HEK293T (cell line): ENCODE measurements at regions not wholly inside any gene's neighbourhood (a gene's known extent, or its start where the extent isn't known, plus 50 kb on each side); places are given as distances from the start of the nearest gene placed in this dataset.

ENCODE experiments used
- ARNT ChIP-seq: fragments of 450-650 bp; IDR thresholded peaks from 2 replicates; pipeline ENCODE4 v1.6.1; 2017; ENCODE audit warnings: mild to moderate bottlenecking
- FOXK2 ChIP-seq: fragments of 450-650 bp; IDR thresholded peaks from 2 replicates; pipeline ENCODE4 v1.6.1; 2016; ENCODE audit warnings: mild to moderate bottlenecking
- NFRKB ChIP-seq: fragments of 450-650 bp; IDR thresholded peaks from 2 replicates; pipeline ENCODE4 v1.6.1; 2016; ENCODE audit warnings: mild to moderate bottlenecking, moderate library complexity
- SP1 ChIP-seq: fragments of 450-650 bp; IDR thresholded peaks from 2 replicates; pipeline ENCODE4 v1.6.1; 2017
- SUZ12 ChIP-seq: fragments of 450-650 bp; IDR thresholded peaks from 2 replicates; pipeline ENCODE4 v1.6.1; 2016; ENCODE audit warnings: mild to moderate bottlenecking
- TF ChIP-seq, protein P1 (sequence below): fragments of 450-650 bp; IDR thresholded peaks from 2 replicates; pipeline ENCODE4 v1.6.1; 2016

GRCh38 chr5:174972291-174972690, 247.9 kb downstream of the MSX2 start:
- no peak for TF ChIP-seq SP1
- TF ChIP-seq ARNT = no peak
- TF ChIP-seq SUZ12 = no peak
- TF ChIP-seq FOXK2 = no peak
- TF ChIP-seq, protein P1, sequence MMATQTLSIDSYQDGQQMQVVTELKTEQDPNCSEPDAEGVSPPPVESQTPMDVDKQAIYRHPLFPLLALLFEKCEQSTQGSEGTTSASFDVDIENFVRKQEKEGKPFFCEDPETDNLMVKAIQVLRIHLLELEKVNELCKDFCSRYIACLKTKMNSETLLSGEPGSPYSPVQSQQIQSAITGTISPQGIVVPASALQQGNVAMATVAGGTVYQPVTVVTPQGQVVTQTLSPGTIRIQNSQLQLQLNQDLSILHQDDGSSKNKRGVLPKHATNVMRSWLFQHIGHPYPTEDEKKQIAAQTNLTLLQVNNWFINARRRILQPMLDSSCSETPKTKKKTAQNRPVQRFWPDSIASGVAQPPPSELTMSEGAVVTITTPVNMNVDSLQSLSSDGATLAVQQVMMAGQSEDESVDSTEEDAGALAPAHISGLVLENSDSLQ = no peak
- TF ChIP-seq NFRKB = no peak
